ENCODE measurements at regions not wholly inside any gene's neighbourhood (a gene's known extent, or its start where the extent isn't known, plus 50 kb on each side); places are given as distances from the start of the nearest gene placed in this dataset.

- peak; percentile 47; the same call in 1 of the 2 replicates for TF ChIP-seq ZNF580 (tag by site-specific recombination; IDR thresholded peaks at IDR 0.05)
- TF ChIP-seq PRDM6 (tag by site-specific recombination; IDR thresholded peaks at IDR 0.05), result peak; percentile 87
- TF ChIP-seq TSHZ1 (tag by site-specific recombination; IDR thresholded peaks at IDR 0.05; ENCODE audit: borderline replicate concordance), result peak; percentile 51; the same call in 1 of the 2 replicates
- TF ChIP-seq ZBTB11 (tag by site-specific recombination; conservative IDR thresholded peaks at IDR 0.05; ENCODE audit: low read depth), result no peak
- 0 out of 2 replicates have a peak, but pooled peaks have one; percentile 48 for TF ChIP-seq ZNF24 (tag by site-specific recombination; IDR thresholded peaks at IDR 0.05)
- no peak for TF ChIP-seq ZNF544 (tag by site-specific recombination; IDR thresholded peaks at IDR 0.05)
- no peak for TF ChIP-seq AEBP2 (tag by site-specific recombination; IDR thresholded peaks at IDR 0.05; ENCODE audit: borderline replicate concordance)
- TF ChIP-seq ZEB2 (tag by site-specific recombination; IDR thresholded peaks at IDR 0.05), result peak; percentile 46; the same call in 1 of the 2 replicates
- TF ChIP-seq ZNF184 (tag by site-specific recombination; IDR thresholded peaks at IDR 0.05), result 0 out of 2 replicates have a peak, but pooled peaks have one; percentile 14
- no peak for TF ChIP-seq ZNF23 (tag by site-specific recombination; IDR thresholded peaks at IDR 0.05; ENCODE audit: borderline replicate concordance)
- no peak for TF ChIP-seq ZNF658 (tag by site-specific recombination; IDR thresholded peaks at IDR 0.05)
- TF ChIP-seq ZNF140 (tag by site-specific recombination; IDR thresholded peaks at IDR 0.05), result no peak
- TF ChIP-seq ZNF701 (tag by site-specific recombination; IDR thresholded peaks at IDR 0.05), result no peak
- TF ChIP-seq ZNF555 (tag by site-specific recombination; conservative IDR thresholded peaks at IDR 0.05), result no peak
- no peak for TF ChIP-seq ZNF175 (tag by site-specific recombination; IDR thresholded peaks at IDR 0.05)
- TF ChIP-seq ZNF571 (tag by site-specific recombination; IDR thresholded peaks at IDR 0.05), result no peak
- no peak for TF ChIP-seq ZNF704 (tag by site-specific recombination; IDR thresholded peaks at IDR 0.05)
- TF ChIP-seq ZSCAN23 (tag by site-specific recombination; IDR thresholded peaks at IDR 0.05), result 0 out of 2 replicates have a peak, but pooled peaks have one; percentile 40
- TF ChIP-seq ZNF629 (tag by site-specific recombination; IDR thresholded peaks at IDR 0.05), result peak; percentile 66
- no peak for TF ChIP-seq ZNF747 (tag by site-specific recombination; IDR thresholded peaks at IDR 0.05)
- no peak for TF ChIP-seq TCF7L2 (IDR thresholded peaks at IDR 0.05; ENCODE audit: borderline replicate concordance, low read depth, low read length)
- TF ChIP-seq ZNF670 (tag by site-specific recombination; IDR thresholded peaks at IDR 0.05; ENCODE audit: low read depth), result no peak
- TF ChIP-seq OSR2 (tag by site-specific recombination; IDR thresholded peaks at IDR 0.05), result peak; percentile 66; the same call in 1 of the 2 replicates
- TF ChIP-seq ZNF248 (tag by site-specific recombination; IDR thresholded peaks at IDR 0.05), result no peak
- no peak for TF ChIP-seq ZNF362 (tag by site-specific recombination; IDR thresholded peaks at IDR 0.05)
- TF ChIP-seq ZXDB (tag by site-specific recombination; IDR thresholded peaks at IDR 0.05), result peak; percentile 48; the same call in 1 of the 2 replicates
- peak; percentile 31; the same call in 1 of the 2 replicates for TF ChIP-seq ZNF10 (tag by site-specific recombination; IDR thresholded peaks at IDR 0.05)
Measured at GRCh38 chr2:18156002-18156401, 277.5 kb downstream of the KCNS3 start (continued).

Data from HEK293 (cell line).